GM12878 (cell line): ENCODE measurements at regions not wholly inside any gene's neighbourhood (a gene's known extent, or its start where the extent isn't known, plus 50 kb on each side); places are given as distances from the start of the nearest gene placed in this dataset.

Experiments used
- CBFB ChIP-seq: IDR thresholded peaks from 2 replicates; pipeline ENCODE4 v1.6.1; 2016; ENCODE audit warnings: antibody characterized with exemption, low read depth
- EZH2 ChIP-seq: IDR thresholded peaks from 2 replicates; pipeline ENCODE4 v1.6.1; 2012; ENCODE audit warnings: low read depth, mild to moderate bottlenecking, control low read depth, inconsistent platforms, low read length, borderline replicate concordance; ENCODE audit not compliant: control insufficient read depth
- GABPA ChIP-seq: IDR thresholded peaks from 2 replicates; pipeline ENCODE4 v1.6.1; 2014; ENCODE audit warnings: antibody characterized with exemption, low read depth, mild to moderate bottlenecking, inconsistent platforms
- HCFC1 ChIP-seq: fragments of 150-350 bp; IDR thresholded peaks from 2 replicates; pipeline ENCODE4 v1.6.1; 2014; ENCODE audit warnings: low read length
- HDAC2 ChIP-seq: fragments of 200-600 bp; sonication (generic); IDR thresholded peaks from 2 replicates; pipeline ENCODE4 v1.6.1; 2017
- NFYB ChIP-seq: IDR thresholded peaks from 2 replicates; pipeline ENCODE4 v1.6.1; 2011; ENCODE audit warnings: low read depth, mild to moderate bottlenecking, low read length, improper control_type of control experiment, moderate library complexity; ENCODE audit not compliant: insufficient read depth
- SP1 ChIP-seq: IDR thresholded peaks from one replicate; pipeline ENCODE4 v1.6.1; 2011; ENCODE audit warnings: low read depth, low read length
- TF ChIP-seq, protein P1 (sequence below): IDR thresholded peaks from 2 replicates; pipeline ENCODE4 v1.6.1; 2012; ENCODE audit warnings: improper control_type of control experiment, low read depth, low read length; ENCODE audit not compliant: insufficient replicate concordance
- TF ChIP-seq, protein P2 (sequence below), 3 experiments: IDR thresholded peaks in 2 of 3; conservative IDR thresholded peaks in 1 of 3; 2 replicates each; pipeline ENCODE4 v1.5.1; 2011; ENCODE audit warnings: low read depth in 3 of 3, low read length in 3 of 3, mild to moderate bottlenecking in 3 of 3, control low read depth in 2 of 3, moderate library complexity in 2 of 3, inconsistent platforms in 1 of 3, mixed read lengths in 1 of 3; ENCODE audit not compliant: control insufficient read depth in 2 of 3, insufficient read depth in 1 of 3; ENCODE audit errors: extremely low read depth in 1 of 3

DNA sequence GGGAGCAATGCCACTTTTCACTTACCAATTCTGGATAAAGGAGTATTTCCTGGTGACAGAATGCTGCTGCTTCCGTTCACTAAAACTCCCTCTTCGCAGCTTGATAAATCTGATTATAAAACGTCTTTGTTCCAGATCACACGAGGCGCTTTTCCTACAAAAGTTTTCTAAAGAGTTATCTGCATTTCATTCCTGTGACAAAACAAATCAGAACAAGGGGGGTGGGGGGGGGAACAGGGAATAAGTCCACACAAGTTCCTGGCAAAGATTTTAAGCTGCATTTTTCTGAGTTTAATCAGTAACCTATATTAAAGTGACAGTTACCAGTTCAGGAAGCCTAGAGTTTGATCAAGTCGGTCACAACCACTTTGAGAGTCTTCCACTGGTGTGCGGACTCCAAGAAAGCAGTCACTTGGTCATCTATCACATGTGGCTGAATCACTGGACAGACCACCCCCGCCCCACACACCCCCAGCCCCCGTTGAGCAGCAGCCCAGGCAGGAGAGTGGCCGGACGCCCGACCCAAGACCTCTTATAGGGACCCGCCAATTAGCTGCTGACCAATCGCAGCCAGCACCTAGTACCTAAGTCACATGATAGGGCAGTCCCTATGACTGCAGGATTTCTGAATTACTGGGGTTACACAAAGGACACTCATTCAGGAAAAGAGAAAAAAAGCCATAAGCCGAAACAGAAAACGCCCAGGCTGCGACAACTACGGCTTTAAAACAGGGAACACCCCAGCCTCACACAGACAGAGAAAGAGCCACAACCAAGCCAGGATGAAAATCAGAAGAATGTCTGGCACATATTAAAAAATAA, 569.3 kb upstream of the DIPK2B start:
- TF ChIP-seq HDAC2 (no peak), SP1 (no peak), GABPA (no peak), EZH2 (no peak), NFYB (0 out of 2 replicates have a peak, but pooled peaks have one; percentile 45), CBFB (no peak), HCFC1 (no peak)
- TF ChIP-seq, protein P1, sequence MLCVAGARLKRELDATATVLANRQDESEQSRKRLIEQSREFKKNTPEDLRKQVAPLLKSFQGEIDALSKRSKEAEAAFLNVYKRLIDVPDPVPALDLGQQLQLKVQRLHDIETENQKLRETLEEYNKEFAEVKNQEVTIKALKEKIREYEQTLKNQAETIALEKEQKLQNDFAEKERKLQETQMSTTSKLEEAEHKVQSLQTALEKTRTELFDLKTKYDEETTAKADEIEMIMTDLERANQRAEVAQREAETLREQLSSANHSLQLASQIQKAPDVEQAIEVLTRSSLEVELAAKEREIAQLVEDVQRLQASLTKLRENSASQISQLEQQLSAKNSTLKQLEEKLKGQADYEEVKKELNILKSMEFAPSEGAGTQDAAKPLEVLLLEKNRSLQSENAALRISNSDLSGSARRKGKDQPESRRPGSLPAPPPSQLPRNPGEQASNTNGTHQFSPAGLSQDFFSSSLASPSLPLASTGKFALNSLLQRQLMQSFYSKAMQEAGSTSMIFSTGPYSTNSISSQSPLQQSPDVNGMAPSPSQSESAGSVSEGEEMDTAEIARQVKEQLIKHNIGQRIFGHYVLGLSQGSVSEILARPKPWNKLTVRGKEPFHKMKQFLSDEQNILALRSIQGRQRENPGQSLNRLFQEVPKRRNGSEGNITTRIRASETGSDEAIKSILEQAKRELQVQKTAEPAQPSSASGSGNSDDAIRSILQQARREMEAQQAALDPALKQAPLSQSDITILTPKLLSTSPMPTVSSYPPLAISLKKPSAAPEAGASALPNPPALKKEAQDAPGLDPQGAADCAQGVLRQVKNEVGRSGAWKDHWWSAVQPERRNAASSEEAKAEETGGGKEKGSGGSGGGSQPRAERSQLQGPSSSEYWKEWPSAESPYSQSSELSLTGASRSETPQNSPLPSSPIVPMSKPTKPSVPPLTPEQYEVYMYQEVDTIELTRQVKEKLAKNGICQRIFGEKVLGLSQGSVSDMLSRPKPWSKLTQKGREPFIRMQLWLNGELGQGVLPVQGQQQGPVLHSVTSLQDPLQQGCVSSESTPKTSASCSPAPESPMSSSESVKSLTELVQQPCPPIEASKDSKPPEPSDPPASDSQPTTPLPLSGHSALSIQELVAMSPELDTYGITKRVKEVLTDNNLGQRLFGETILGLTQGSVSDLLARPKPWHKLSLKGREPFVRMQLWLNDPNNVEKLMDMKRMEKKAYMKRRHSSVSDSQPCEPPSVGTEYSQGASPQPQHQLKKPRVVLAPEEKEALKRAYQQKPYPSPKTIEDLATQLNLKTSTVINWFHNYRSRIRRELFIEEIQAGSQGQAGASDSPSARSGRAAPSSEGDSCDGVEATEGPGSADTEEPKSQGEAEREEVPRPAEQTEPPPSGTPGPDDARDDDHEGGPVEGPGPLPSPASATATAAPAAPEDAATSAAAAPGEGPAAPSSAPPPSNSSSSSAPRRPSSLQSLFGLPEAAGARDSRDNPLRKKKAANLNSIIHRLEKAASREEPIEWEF, result no peak
- TF ChIP-seq, protein P2, sequence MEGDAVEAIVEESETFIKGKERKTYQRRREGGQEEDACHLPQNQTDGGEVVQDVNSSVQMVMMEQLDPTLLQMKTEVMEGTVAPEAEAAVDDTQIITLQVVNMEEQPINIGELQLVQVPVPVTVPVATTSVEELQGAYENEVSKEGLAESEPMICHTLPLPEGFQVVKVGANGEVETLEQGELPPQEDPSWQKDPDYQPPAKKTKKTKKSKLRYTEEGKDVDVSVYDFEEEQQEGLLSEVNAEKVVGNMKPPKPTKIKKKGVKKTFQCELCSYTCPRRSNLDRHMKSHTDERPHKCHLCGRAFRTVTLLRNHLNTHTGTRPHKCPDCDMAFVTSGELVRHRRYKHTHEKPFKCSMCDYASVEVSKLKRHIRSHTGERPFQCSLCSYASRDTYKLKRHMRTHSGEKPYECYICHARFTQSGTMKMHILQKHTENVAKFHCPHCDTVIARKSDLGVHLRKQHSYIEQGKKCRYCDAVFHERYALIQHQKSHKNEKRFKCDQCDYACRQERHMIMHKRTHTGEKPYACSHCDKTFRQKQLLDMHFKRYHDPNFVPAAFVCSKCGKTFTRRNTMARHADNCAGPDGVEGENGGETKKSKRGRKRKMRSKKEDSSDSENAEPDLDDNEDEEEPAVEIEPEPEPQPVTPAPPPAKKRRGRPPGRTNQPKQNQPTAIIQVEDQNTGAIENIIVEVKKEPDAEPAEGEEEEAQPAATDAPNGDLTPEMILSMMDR (IDR thresholded peaks at IDR 0.05 in 2 of 3, conservative IDR thresholded peaks at IDR 0.05 in 1 of 3; ENCODE audit: control insufficient read depth in 2 of 3, extremely low read depth in 1 of 3, insufficient read depth in 1 of 3, low read depth in 3 of 3, low read length in 3 of 3), result no peak
